NCI-H146 (cell line): ENCODE measurements at regions not wholly inside any gene's neighbourhood (a gene's known extent, or its start where the extent isn't known, plus 50 kb on each side); places are given as distances from the start of the nearest gene placed in this dataset.

Experiments
- DNase-seq: peaks from one replicate; lab custom pipeline; 2025; lab: John Stamatoyannopoulos, UW

DNA sequence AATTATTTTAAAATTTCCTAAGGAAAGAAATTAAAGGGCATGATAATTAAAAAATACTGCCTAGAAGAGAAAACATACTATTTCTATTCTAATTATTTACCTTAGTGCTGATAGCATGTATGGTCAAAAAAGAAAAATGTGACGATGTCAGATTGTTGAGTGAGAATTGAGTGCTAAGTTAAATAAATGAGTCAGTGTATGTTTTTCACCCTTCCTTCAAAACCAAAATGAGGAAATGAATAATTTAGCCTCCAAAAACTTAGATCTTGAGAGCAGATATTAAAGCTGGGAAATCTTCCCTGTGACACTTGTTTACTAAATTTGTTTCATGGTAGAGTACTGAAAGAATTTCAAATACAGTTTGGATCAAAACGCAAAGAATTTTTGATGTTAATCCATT is 58.6 kb upstream of the NYAP2 start:
- no peak for DNase-seq

DNA sequence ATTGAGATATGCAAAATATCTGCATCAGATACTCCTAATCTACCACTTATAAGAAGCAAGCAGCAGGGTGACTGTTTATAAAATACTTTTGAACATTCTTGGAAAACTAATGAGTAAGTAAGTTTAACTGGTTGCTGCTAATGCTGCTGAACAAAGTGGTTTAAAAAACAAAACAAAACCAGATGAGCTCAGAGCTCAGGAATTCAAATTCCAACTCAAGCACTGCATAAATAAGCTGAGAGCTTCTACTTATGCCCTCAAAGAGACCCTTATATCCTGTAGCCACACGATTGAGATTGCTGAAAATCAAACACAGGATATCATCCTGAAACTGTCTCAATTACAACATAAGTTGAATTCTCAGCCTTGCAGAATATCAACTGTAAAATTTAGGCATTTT is 62.3 kb upstream of the NYAP2 start:
- no peak for DNase-seq

DNA sequence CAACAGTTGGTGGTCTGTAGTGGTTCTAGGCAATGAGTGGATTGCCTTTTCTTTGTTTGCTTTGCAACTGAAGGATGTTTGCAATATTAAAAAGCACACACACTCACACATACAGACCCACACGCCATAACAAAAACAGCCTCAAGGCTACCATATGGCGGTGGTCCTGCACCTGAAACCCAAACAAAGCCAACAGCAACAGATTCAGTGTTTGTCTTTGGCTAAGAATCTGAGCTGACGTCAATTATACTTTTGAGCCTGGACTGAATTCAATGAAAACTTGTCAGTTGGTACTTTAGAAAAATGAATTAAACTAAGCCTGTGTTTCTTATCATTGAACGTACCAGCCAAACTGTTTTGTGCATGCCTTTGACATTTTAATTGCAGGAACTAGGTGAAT is 65.0 kb upstream of the NYAP2 start:
- DNase-seq, result peak; percentile 78

DNA sequence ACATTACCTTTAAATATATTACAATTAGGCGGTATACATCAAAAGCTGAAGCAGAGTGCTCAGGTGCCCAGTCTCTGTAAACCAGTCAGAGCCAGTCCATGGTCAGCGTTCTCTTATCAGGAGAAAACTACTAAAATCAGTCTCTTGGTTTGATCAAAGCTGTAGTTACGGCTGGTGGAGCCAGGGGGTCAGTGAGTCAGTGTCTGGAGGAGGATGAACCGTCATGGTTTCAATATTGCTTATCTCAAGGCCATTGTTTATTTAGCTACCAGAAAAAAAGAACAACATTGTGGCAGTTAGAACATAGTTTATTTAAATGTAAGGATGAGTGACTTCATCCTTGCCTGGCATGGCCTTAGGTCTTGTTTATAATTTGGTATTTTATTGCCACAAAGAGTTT is 71.3 kb upstream of the NYAP2 start:
- DNase-seq, result no peak

DNA sequence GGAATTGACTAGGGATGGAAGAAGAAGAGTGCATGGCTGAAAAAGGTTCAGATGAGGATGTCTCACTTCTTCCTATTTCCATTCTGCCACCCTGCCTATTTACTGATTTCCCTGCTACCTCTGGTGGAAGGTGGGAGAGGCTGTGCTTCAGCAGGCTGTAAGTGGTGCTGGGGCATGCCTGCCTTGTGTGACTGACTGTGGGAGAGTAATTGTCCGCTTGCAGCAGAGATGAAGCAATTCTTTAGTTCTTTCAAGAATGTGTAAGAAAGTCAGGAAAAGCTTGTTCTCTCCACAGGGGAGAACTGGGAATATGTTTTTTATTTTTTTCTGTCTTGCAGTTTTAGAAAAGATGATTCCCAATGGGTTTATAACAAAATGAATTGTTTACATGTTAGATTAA is 72.5 kb upstream of the NYAP2 start:
- peak; percentile 10 for DNase-seq

DNA sequence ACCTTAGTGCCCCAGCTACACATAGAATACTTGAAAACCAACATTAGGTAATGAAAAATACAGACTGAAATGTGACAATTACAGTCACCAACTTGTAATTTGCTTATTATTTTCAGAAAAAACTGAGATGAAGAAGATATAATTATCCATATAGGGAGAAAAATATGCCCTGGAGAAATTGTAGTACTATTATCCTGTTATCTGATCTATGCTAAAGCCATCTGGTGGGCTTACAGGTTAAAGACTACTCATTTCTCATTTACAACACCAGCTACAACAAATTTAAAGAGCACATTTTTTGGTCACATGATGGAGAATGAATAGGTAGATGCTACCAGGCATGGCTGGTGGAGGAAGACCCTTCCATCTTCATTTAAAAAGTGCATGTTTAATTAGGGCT is 79.6 kb upstream of the NYAP2 start:
- DNase-seq, result no peak

DNA sequence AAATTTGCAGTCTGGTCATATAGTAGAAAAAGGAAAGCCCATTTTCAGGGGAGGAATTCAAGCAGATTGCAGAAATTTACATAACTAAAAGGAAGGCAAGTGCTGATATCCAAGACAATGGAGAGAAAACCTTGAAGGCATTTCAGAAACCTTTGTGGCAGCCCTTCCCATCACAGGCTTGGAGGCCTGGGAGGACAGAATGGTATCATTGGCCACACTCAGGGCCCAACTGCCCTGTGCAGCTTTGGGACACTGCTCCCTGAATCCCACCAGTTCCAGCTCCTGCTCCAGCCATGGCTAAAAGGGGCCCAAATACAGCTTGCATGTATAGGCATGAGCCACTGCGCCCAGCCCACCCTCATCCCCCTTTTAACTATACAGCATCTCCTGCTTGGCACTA is 81.1 kb upstream of the NYAP2 start:
- no peak for DNase-seq

DNA sequence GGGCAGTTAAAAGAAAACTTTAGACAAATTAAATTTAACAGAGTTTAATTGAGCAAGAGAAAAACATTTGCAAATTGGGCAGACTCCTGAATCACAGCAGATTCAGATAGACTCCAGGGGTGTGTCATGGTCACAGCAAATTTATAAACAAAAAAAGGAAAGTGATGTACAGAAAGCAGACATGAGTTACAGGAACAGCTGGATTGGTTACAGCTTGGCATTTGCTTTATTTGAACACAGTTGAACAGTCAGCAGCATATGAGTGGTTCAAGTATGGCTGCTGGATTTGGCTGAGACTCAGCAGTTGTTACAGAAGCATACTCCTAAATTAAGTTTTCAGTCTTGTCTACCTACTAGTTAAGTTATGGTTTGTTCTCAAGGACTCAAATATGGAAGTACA is 82.3 kb upstream of the NYAP2 start:
- no peak for DNase-seq

DNA sequence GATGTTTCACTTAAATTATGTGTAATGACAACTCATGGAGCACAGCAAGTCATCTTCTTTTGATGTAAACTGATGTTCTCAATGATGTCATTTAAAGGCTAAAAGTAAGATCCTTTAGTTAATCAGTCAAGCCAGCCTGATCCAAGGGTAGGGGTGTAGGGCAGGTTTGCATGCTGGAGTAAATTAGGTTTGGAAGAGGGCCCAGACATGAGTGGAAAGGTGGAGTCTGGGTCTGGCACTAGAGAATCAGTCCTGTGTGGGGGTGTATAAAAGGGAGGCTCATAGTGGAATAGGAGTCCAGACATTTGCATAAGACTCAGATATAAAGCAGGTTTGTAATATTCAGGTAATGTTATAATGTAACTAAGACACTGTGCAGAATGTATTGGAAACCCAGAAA is 88.8 kb upstream of the NYAP2 start:
- DNase-seq, result no peak

DNA sequence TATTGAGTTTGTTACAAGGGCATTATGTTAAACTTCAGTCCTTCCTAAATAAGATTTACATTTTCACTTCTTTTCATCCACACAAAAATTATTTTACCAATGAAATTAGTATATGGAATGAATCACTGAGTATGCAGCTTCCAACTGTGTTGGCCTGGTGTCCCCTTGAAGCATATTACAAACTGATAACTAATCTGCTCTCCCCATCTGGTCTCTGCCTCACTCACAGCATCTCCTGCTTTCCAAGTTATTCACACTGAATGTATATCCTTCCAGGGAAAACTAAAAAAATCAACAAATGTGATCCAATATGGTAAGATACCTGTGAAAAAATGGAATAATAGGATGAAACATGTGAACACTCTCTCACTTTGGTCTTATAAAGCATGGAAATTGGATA is 90.0 kb upstream of the NYAP2 start:
- DNase-seq, result peak; percentile 48

DNA sequence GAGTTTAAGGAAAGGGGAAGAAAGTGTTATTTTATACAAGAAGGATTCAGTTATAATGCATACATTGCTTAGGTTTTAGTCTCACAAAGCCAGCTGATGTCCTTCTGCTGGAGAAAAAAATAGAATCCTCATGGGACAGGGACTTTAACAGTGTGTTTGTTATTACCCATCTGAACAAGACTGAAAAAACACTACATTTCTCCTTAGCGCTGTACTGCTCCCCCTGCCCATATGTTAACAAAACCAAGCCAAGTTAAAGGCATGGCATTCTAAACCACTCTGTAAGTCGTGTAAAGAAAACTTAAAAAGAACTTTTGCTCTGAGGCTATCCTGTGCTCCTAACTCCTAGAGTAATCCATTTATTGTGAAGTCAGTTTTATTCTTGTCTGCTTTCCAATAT is 102.6 kb upstream of the NYAP2 start:
- no peak for DNase-seq

DNA sequence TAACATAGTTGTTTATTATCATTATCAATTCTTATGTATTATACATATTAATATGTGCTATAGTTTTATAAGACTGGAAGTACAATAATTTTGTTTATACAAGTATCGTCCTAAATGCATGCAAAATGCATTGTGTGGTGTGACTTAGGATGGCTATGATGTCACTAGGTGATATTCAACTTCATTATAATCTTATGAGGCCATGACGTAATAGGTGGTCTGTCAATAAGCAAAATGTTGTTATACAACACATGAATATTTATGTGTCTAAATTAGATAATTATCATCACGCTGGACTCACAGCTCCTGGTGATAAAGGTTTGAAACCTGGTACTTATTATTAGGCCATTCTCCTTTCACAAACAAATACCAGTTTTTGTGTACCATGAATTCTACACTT is 104.4 kb upstream of the NYAP2 start:
- no peak for DNase-seq

DNA sequence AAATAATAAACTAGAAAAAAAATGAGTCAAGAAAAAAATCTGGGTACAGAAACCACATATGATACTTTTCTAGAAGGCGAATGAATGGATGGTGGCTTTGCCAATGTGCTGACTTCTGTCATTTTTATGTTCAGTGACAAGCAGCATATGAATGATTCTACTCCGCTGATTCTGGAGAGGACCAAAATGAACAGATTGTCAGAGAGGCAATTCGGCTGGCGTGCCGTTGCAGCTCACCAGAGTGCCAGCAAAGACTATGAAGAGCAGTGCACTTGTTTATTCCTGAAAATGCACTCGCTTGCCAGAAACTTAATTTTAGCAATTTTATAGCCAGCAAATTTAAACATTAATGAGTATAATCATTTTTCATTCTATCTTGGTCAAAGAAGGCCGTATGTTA is 105.9 kb upstream of the NYAP2 start:
- DNase-seq, result no peak

DNA sequence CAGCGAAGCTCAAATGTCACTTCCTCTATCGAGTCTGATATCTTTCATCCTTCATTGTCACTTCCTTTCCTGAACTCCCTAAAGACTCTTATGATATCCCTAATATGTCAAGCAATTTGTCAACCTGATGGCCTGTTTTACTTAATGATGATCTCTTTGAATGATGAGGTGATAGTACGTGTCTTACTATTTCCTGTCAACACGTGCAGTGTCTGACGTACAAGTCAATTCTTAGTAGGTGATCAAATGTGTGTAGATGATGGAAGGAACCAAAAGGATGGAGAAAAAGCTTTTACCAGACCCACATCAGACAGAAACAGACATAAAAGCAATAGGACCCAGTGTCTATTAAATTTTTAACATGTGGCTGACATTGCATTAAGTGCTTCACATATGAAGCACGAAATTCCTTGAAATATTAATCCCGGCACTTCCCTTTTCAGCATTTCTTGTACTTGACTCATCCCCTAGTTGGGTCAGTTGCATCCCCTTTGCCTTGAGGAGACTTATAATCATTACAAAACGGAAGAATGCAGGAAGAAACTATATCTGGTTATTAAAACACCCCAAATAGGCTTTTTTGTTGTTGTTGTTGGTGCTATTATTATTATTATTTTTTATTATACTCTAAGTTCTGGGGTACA is 108.6 kb upstream of the NYAP2 start:
- no peak for DNase-seq

DNA sequence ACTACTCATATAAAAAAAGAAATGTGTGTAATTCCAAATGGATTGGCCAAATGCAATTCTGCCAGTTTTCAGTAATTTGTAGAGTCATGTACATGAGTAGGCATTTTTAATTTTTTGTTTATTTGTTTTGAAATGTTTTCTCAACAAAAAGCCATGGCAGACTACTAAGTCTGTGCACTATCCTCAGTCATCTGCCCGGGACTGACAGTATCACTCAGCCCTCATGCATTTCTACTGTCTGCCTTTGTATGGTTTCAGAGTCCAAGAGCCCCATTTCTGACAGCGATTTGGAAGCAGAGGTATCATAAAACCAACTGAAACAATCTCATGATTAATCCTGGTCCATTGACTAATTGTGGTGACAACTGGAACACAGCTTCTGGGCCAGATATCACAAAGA is 109.9 kb upstream of the NYAP2 start:
- no peak for DNase-seq

DNA sequence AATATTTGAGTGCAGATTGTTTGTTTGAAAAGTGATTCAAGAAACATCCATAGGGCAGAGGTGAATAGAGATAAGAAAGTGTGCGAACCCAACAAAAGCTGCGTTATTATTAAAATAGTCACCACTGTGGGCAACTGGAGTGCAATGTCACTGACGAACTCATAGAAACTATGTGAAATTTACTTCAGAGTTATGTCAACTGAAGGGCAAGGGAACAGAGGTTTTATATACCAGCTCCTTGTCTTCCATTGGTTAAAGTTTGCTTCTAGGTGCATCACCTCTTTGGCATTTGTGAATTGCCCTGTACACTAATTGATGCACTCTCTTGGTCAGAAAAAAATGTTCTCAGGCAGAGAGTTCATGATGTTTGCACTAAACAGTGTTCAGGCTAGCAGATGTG is 110.5 kb upstream of the NYAP2 start:
- no peak for DNase-seq

DNA sequence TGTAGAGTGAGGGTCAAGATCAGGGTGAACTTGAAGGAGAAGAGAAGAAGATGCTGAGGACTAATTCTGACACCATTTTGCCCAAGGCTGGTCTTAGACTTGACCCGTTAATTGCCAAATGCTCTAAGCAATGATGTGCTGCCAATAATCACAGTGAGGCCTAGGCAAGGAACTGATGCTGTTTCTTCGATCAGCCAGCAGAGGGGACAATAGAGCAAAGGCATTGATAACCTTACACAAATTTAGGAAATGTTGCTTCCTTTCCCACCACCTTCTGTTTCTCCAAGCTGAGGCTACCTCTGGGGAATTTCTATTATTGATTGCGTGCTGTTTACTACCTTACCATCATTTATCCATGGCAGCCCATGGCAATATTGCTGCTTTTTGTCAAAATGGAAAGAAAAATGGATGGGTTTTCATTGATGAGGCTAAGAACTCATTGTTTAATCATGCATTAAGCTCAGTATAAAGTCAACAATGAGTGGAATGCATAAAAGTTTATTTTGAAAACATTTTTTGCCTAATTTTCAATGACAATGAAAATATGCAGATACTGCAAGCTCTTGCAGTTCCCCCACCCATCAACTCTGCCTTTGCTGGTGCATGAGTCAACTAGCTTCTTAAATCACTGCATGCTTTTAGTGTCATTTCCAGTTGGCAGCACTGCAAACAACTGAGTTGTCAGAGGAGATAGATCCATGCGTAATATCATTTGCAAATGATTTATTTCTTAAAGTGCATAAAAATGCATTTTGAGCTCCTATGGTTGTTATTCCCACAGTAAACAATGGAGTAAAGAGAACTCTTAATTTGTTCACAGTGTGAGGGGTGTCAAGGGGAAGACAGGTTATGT is 116.4 kb upstream of the NYAP2 start:
- DNase-seq, result peak; percentile 38

DNA sequence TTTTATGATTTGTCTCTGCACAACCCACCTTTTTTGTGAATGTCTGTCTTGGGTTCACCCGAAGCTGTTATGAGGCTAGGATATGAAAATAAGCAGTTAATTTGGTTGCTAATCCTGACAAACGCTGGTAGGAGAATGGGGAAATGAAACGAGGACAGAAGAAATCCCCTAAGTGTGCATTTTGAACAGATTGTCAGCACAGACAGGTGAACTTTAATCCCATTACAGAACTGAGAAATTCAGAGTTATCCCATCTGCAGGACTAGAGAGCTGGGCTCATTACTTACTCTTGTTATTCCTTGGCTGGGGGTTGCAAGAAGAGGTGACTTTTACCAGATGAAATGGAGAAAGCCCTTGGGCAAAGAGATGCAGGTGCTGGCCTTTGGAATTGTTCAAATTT is 123.3 kb upstream of the NYAP2 start:
- no peak for DNase-seq

DNA sequence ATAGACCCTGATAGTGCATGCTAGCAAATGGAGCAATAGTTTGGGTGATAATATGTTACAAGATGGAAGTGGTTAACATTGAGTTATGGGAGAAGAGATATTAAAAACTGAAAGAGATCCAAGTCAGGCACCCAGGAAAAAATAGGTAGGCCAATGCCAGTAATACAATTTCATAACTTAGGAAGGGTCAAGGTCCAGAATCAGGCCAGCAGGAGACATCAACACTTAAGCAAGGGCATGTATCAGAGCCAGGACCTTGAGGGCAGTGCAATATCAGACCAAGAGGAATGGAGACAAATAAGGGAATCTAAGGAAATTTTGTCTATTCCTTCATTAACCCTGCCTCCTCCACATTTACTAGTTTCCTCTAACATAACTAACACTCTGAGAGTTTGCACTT is 124.1 kb upstream of the NYAP2 start:
- DNase-seq, result no peak

DNA sequence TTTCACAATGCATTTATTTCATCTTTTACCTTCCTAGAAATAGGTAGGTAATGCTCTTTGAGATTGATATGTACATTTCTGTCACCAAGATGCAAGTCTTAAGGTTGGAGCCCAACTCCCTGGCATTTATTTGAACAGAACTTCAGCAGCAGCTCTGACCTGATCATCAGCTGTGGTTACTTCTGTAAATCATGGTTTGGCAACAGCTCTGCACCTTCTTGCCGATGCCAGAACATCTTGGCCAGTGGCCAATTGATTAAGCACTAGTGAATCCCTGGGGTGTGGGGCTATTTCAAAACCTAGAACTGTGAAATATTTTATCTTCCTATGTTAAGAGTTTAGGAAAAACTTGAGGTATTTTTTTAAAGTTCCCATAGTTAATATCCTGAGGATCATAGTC is 124.8 kb upstream of the NYAP2 start:
- peak; percentile 7 for DNase-seq

DNA sequence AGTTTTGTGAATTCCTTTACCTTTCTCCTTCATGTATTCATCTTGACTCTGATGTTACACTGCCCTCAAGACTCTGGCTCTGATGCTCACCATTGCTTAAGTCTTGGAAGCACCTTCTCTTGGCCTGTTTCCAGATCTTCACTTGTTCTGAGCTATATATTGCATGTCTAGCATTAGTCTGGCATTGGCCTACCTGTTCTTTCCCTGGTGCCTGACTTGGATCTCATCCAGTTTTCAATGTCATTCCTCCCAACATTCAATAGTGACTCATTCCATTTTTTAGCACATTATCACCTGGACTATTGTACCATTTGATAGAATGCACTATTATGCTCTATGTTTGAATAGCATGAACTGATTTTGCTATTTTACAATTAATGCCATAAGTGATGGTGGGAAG is 127.3 kb upstream of the NYAP2 start:
- DNase-seq, result no peak

DNA sequence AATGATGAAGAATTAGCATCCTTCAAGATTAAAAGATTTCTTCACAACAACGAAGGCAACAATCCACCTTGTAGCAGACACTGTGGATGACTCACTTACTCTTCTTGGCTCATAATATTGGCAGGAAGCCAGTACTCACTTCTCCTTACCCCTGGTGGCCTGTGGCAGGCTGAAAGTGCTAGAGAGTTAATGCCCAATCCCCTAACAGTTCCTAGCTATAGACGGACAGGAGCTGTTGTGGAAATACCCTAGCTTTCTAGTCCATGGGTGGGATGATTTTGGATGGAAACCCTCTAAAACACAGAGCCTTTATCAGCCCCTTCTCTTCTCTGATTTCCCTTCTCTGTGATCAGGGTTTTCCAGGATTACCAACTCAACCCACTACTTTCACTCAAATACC is 128.6 kb upstream of the NYAP2 start:
- DNase-seq, result peak; percentile 42

DNA sequence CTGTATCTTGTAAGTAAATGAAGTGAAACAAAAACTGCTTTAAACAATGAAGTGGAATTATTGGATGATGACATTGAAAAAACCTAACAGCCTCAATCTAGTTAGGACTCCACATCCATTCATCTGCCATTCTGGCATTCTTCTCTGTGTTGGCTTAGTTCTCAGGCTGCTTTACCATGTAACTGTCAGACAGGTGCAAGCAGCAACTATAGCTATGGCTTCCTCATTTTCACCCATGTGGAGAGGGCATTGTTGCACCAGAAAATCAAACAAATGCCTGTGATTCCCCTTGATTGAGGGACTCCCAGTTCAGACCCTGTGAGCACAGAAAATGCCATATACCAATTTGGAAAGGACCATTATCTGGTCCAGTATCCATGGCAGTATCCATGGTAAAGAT is 129.5 kb upstream of the NYAP2 start:
- DNase-seq, result peak; percentile 61

DNA sequence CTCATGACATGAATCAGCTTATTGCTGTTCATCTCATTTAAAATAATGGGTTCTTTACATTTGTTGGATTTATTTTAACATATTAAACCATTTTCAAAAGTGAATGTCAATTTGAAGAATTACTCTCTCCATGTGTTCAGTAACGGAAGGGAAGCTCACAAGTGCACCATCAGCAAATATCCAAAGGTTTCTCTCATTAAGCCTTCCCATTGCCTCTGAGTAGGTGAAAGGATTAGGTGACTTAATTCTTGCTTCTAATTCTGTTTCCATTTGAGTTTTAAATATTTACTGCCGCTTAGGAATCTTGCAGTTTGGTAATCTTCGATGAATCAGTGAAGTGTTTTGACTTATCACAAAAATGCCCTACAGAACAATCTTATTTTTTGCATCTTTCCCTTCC is 145.1 kb upstream of the NYAP2 start:
- DNase-seq, result no peak
